GM19467 (cell line): ENCODE measurements at regions not wholly inside any gene's neighbourhood (a gene's known extent, or its start where the extent isn't known, plus 50 kb on each side); places are given as distances from the start of the nearest gene placed in this dataset.
"Not testable (repeated sequence)": the region's sequence is repeated elsewhere in the genome, so short reads cannot be mapped to it uniquely, and the experiment has no call there.

Experiments used
- ATAC-seq: cut with Tn5 transposase; IDR thresholded peaks from one replicate; pipeline ENCODE4 v1.9.1; 2021; ENCODE audit warnings: mild to moderate bottlenecking, moderate library complexity; ENCODE audit not compliant: unreplicated experiment

- no peak for ATAC-seq
Measured at GRCh38 chr10:16231176-16231575, 205.6 kb upstream of the PTER start.

DNA sequence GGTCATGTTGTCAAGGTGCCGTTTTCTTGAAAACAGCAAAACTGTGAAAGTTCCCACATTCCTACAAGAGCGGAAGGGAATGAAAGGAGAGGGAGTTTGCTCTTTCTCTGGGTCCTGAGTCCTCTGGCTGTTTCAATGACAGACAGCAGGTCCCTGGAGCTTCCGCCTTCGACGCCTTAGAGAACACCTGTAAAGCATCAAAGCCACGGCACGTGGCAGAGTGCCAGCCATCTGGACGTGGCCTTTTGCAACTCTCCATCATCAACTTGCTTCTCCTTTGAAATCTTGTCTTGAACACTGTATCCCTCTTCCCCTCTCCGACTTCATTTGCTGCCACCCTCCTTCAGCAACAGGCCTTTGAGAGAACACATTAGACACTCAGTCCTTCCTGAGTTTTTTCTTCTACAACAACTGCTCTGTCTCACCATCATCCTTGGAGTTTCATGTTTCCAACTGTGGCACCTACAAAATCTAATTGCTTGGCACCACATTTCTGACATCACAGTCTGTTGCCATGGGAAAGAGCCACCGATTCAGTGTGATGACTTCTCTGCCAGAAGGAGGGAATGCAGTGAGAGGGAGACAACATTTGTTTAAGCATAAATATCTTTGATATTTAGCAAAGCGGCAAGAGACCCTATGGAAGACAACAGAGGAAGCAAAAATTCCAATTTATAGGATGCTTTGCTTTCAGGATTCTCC, 204.9 kb upstream of the PTER start:
- no peak for ATAC-seq

DNA sequence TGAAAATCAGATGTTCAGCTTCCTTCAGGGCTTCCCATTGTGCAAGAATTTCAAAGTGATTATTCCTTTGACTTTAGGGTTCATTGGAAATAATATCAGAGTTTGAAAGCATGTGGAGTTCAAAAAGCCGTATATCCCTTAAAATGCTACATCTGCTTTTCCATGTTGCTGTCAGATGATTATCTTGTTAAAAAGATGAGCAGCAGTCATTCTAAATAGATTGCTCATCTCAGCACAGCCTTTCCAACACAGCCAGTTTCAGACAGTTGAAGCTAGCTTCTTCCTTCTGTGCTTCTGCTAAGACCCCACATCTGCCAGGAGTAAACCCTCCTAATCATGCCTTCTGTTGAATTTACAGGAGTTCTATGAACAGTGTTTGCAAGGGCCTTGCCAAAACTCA, 204.4 kb upstream of the PTER start:
- ATAC-seq = no peak

DNA sequence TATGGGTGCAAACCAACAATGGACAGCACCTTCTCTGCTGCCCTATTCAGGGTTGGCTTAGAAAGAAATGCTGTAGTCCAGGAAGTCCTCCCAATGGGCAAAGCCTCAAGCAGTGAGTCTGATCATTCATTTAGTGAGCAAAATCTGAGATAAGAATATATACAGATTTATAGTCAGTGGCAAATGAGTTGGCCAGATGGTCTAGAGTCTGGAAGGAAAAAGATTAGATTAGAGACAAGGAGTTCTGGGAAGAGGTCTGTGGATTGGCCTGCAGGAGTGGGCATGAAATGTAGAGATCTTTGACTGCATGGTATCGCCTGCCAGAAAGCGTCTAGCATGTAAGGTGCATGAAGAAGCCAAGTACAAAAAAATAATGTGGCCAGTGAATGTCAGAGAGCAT, 201.9 kb upstream of the PTER start:
- ATAC-seq = no peak

DNA sequence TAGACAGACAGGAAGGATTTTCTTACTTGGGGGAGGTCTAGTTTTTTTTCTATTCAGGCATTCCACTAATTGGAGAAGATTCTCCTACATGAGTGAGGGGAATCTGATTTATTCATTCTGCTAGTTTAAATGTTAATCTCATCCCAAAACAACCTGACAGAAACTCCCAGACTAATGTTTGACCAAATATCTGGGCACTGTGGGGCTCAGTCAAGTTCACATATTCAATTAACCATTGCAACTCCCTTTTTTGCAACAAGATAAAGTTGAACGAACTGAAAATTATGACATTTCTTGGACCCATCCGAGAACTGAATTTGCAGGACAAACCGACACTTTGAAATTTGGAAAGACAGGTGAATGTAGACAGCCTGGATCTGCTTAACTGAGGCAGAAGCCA, 194.4 kb upstream of the PTER start:
- no peak for ATAC-seq

GRCh38 chr10:16242859-16243613, 193.8 kb upstream of the PTER start:
- ATAC-seq = no peak

GRCh38 chr10:16250136-16250535, 186.7 kb upstream of the PTER start:
- not testable (repeated sequence) for ATAC-seq

GRCh38 chr10:16256336-16256735, 180.5 kb upstream of the PTER start:
- no peak for ATAC-seq

GRCh38 chr10:16258291-16259040, 178.3 kb upstream of the PTER start:
- ATAC-seq = no peak

GRCh38 chr10:16259726-16260125, 177.1 kb upstream of the PTER start:
- ATAC-seq = no peak

- ATAC-seq = no peak
Measured at GRCh38 chr10:16260388-16260787, 176.4 kb upstream of the PTER start.

GRCh38 chr10:16271571-16271970, 165.2 kb upstream of the PTER start:
- ATAC-seq = no peak

- no peak for ATAC-seq
Measured at GRCh38 chr10:16274911-16275310, 161.9 kb upstream of the PTER start.

DNA sequence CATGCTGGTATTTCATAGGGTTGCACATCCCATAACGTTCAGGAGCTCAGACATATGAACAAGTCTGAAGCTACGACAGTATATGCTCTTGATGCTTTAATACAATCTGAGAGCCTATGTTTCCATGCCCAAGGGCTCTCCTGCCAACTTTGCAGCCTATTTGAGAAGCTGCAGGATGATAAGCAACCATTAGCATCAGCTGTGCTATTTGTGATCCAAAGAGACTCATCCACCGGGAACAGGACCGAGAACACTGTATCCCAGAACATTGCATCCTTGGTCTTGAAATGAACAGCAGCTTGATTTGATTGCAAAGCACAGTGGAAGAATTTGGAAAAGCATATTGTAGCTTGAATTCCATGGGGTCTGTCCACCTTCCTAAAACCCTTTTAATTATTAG, 156.2 kb upstream of the PTER start:
- no peak for ATAC-seq

DNA sequence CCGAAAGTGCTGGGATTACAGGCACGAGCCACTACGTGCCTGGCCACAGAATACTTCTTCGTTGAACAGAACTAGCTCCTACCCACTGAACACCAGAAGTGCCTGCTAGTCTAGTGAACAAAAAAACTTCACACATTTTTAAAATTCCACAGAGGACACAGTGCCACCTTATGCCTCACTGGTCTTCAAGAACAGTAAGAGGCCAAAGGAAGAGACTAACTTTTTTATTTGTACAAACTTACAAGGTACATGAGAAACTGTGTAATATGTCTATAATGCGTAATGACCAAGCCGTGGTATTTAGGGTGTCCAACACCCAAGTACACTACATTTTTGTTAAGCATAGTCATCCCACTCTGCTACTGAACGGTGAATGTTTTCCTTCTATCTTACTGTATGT, 144.4 kb upstream of the PTER start:
- no peak for ATAC-seq

- ATAC-seq = no peak
Measured at GRCh38 chr10:16297069-16297468, 139.7 kb upstream of the PTER start.

DNA sequence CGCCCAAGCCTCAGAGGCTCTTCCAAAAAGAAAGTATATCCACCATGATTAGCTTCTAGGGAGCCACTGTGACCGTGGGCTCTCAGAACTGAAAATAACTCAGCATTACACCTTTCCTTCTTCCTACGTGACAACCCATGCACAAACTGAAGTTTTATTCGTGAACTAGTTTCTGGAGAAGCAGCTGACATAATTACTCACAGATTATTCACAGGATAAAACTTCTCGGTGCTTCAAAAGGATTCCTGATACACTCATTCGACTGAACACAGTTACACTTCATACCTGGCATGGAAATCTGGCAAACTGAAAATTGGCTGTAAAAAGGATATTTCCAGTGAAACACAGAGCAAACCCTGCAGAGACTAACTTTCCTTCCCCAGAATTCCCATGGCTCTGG, 139.2 kb upstream of the PTER start:
- ATAC-seq = no peak

GRCh38 chr10:16304311-16304710, 132.5 kb upstream of the PTER start:
- no peak for ATAC-seq

DNA sequence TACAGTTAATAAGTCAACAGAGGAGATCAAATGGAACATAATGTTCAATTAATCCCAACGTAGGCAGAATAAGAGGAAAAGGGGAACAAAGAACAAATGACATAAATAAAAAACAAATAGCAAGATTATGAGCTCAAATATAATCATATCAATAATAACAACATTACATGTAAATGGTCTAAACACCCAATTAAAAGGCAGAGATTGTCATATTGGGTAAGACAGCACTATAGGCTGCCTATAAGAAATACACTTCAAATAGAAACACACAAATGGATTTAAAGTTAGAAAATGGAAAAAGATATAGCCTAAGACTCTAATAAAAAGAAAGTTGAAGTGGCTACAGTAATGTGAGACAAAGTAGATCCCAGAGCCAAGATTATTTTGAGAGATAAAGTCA, 126.4 kb upstream of the PTER start:
- ATAC-seq = no peak

- ATAC-seq = no peak
Measured at GRCh38 chr10:16314259-16314658, 122.6 kb upstream of the PTER start.

GRCh38 chr10:16316733-16317390, 119.9 kb upstream of the PTER start:
- ATAC-seq = no peak
